ENCODE measurements at regions not wholly inside any gene's neighbourhood (a gene's known extent, or its start where the extent isn't known, plus 50 kb on each side); places are given as distances from the start of the nearest gene placed in this dataset.

DNA sequence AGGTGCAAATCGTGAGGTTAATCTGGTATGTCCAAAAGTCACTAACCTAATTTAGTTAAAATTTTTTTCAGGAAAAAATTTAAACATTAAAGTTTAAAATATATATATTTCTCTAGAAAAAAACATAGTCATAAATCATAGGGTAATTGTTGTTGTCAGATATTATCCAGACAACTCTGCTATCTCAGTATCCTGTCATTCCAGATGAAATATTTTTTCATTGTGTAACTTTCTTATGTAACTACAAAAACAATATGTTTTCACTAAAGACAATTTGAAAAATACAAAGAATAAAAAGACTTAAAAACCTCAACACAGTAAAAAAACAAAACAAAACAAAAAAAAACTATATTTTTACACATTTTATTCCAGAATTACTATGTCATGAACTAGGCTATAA lies 57.6 kb downstream of the TENT5A start:
- DNase-seq (ENCODE audit: low spot score): no peak
- TF ChIP-seq, protein P1, sequence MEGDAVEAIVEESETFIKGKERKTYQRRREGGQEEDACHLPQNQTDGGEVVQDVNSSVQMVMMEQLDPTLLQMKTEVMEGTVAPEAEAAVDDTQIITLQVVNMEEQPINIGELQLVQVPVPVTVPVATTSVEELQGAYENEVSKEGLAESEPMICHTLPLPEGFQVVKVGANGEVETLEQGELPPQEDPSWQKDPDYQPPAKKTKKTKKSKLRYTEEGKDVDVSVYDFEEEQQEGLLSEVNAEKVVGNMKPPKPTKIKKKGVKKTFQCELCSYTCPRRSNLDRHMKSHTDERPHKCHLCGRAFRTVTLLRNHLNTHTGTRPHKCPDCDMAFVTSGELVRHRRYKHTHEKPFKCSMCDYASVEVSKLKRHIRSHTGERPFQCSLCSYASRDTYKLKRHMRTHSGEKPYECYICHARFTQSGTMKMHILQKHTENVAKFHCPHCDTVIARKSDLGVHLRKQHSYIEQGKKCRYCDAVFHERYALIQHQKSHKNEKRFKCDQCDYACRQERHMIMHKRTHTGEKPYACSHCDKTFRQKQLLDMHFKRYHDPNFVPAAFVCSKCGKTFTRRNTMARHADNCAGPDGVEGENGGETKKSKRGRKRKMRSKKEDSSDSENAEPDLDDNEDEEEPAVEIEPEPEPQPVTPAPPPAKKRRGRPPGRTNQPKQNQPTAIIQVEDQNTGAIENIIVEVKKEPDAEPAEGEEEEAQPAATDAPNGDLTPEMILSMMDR (IDR thresholded peaks at IDR 0.05): no peak
- Histone ChIP-seq H3K27ac (no peak overlapping the region), H3K4me3 (no peak overlapping the region)

DNA sequence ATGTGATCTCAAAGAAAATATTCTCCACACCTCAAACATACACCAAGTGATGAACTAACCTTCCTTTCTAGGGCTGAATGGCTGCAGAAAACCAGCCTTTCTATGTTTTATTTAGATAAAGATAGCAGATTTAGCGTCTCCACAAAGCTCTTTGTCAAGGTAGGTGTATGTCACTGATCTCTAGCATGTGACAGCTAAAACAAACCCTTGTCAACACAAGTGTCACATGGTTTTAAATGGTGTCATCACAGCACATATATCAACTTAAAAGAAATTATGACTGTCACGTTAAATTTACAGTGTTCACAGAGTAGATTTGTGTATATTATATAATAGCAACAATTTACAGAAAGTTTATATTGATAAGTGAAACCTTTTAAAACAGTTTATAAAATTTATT lies 58.3 kb downstream of the TENT5A start:
- no peak overlapping the region for H3K4me3 ChIP-seq
- DNase-seq (ENCODE audit: low spot score): no peak
- H3K27ac ChIP-seq: no peak overlapping the region
- TF ChIP-seq, protein P1 (IDR thresholded peaks at IDR 0.05): no peak

- TF ChIP-seq, protein P1 (IDR thresholded peaks at IDR 0.05): no peak
- no peak overlapping the region for H3K27ac ChIP-seq
- no peak overlapping the region for H3K4me3 ChIP-seq
- DNase-seq (ENCODE audit: low spot score): no peak
Measured at GRCh38 chr6:81693266-81693665, 59.2 kb downstream of the TENT5A start.

- DNase-seq (ENCODE audit: low spot score): no peak
- no peak overlapping the region for H3K27ac ChIP-seq
Measured at GRCh38 chr6:81690073-81690472, 62.4 kb downstream of the TENT5A start.

DNA sequence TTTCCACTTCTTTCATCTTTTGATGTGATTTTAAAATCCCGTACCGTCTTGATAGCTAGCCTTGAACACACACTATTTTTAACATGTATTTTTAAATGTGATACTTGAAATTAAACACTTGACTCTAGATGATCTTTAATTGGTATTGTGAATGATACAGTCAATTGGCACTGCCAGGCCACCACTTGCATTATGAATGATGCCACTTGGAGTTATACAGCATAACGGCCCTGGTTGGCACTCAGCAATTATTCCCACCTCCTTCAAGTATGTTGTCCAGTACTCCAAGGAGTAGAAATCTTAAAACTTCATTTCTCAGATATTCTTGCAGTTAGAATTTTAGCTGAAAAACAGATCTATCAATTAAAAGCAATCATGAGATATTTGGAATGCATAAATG lies 62.9 kb downstream of the TENT5A start:
- no peak overlapping the region for H3K27ac ChIP-seq
- no peak for DNase-seq (ENCODE audit: low spot score)
- no peak overlapping the region for H3K4me3 ChIP-seq
- TF ChIP-seq, protein P1 (IDR thresholded peaks at IDR 0.05): no peak

More at GRCh38 chr6:81690073-81690472, 62.4 kb downstream of the TENT5A start:
- H3K4me3 ChIP-seq: no peak overlapping the region
- TF ChIP-seq, protein P1 (IDR thresholded peaks at IDR 0.05): no peak

- Histone ChIP-seq H3K27ac (no peak overlapping the region), H3K4me3 (no peak overlapping the region)
- DNase-seq (ENCODE audit: low spot score): no peak
- TF ChIP-seq, protein P1 (IDR thresholded peaks at IDR 0.05): no peak
Measured at GRCh38 chr6:81683912-81684311, 68.6 kb downstream of the TENT5A start.

DNA sequence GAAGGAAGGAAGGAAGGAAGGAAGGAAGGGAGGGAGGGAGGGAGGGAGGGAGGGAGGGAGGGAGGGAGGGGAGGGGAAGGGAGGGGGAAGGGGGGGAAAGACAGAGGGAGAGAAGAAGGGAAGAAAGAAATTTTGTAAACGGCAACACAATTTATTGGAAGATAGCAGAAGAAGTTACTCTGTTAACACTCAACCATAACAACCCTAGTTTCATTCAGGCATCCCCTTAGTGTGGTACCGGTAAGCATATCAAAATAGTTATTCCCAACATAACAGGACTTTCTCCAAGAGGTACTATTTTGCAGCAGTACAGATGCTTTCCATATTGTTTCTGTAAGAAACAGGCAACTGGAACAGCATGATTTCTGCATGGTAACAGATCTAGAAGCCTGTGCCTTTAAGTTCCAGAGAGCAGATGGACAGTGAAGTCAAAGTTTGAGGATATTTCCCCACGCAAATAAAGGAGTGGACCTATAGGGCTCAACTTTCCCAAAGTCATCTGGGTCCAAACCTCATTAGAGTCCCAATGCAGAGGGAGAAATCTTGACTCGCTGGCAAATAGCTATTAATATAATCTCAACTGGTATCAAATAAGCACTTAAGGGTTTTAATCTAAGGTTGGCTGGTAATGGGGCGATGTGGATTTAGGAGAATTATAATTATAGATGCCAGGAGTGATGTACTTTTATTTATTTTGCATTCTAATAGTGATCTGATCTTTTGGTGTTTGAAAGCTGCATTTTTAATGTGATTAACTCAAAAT lies 69.4 kb downstream of the TENT5A start:
- TF ChIP-seq, protein P1 (IDR thresholded peaks at IDR 0.05): no peak
- no peak for DNase-seq (ENCODE audit: low spot score)
- Histone ChIP-seq H3K27ac (no peak overlapping the region), H3K4me3 (no peak overlapping the region)
